ENCODE measurements at regions not wholly inside any gene's neighbourhood (a gene's known extent, or its start where the extent isn't known, plus 50 kb on each side); places are given as distances from the start of the nearest gene placed in this dataset.

DNA sequence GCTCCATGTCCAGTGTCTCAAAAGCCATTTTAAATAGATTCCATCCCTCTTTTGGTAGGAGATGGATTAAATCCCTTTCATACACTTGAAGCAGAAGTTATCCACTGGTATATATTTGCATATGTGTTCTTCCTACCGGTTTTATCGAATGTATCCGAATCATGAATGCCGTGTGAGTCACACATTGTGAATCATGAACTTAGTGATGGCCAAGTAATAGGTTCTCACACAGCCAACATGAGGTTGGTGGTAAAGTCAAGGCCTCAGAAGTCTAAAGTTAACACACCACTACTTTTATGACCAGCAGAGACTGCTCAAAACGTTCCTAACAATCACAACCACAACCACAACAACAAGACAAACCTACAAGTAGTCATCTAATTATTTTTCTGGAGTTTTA is 345.5 kb downstream of the THBS2 start:
- no peak for TF ChIP-seq CTCF (conservative IDR thresholded peaks at IDR 0.05)
- no peak for TF ChIP-seq EZH2 (IDR thresholded peaks at IDR 0.05; ENCODE audit: low read depth)
